ENCODE measurements at regions not wholly inside any gene's neighbourhood (a gene's known extent, or its start where the extent isn't known, plus 50 kb on each side); places are given as distances from the start of the nearest gene placed in this dataset.

DNA sequence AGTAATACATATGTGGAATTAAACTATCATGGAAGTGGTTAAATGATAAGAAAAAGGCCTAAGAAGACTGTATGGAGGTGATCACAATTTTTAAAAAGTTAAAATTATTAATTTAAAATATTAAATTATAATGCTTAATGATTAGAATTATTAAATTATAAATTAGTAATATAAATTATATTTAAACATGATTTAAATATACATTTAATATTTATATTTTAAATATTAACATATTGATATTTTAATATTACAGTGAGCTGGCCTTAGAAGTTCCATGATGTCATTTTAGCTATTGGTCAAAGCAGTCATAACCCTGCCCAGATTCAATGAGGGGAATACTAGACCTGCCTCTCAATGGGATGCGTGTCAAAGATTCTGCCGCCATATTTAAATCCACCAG is 281.2 kb downstream of the PRDM2 start:
- no peak for DNase-seq

DNA sequence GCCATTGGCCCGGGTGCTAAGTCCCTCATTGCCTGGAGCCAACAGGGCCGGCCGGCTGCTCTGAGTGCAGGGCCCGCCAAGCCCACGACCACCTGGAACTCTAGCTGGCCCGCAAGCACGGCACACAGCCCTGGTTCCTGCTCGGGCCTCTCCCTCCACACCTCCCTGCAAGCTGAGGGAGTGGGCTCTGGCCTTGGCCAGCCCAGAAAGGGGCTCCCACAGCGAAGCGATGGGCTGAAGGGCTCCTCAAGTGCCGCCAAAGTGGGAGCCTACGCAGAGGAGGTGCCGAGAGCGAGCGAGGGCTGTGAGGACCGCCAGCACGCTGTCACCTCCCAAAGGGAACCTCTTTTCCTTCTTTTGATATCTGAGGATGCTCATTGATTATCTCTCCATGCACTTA is 283.4 kb downstream of the PRDM2 start:
- no peak for DNase-seq

- no peak for DNase-seq
Observed at GRCh38 chr1:13990939-13991338, 291.0 kb downstream of the PRDM2 start.

- no peak for DNase-seq
Observed at GRCh38 chr1:13992489-13993285, 292.7 kb downstream of the PRDM2 start.

- DNase-seq: no peak
Observed at GRCh38 chr1:13994386-13994785, 294.4 kb downstream of the PRDM2 start.

GRCh38 chr1:13996334-13996733 is 296.3 kb downstream of the PRDM2 start:
- DNase-seq: no peak

DNA sequence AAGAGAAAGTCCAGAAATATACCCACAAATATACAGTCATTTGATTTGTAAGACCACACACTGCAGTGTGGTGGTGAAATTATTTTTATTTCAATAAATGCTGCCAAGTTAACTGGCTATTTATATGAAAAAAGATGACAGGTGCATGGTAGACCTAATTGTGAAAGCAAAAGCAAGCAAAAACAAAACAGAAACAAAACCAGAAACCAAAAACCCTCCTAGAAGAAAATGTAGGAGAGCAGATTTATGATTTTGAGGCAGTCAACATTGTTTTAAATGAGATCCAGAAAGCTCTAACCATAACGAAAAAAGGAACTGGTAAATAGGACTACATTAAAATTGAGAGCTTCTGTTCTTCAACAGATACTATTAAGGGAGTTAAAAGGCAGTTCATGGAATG is 303.6 kb downstream of the PRDM2 start:
- DNase-seq: no peak

- no peak for DNase-seq
Observed at GRCh38 chr1:14009582-14009981, 309.6 kb downstream of the PRDM2 start.

DNA sequence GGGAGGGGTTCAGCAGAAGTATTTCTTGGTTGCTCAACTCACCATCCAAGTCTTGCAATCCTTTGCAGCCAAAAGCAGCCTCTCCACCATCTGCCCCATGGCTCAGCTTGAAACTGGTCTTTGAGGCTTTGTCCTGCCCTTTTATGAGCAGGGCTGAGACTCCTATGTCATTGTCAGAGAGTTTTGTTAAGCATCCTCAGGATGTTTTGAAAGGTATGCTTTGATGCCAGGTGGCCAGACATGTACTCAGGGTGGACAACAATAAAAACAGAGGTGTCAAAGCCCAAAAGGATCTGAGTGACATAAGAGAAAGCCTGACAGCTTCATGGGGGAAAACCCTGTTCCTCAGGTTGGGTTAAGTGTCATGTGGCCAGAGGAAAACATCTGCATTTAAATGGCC is 310.5 kb downstream of the PRDM2 start:
- DNase-seq: no peak

GRCh38 chr1:14011132-14011531 is 311.1 kb downstream of the PRDM2 start:
- DNase-seq: no peak

DNA sequence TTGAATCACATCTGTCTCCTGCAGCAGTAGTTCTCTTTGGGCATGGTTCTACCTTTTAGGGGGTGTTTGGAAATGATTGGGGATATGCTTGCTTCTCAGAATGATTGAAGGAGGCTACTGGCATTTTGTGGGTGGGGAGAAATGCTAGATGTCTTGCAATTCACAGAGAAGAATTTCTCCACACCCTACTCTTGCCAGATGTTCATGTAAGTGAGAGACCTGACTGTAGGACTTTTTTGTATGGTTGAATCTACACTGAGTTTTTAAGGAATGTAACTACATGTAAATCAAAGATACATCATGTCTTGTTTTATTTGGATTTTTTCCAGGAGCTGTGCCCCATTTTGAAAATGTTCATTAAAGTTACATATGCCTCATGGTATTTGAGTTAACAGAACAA is 311.9 kb downstream of the PRDM2 start:
- no peak for DNase-seq

DNA sequence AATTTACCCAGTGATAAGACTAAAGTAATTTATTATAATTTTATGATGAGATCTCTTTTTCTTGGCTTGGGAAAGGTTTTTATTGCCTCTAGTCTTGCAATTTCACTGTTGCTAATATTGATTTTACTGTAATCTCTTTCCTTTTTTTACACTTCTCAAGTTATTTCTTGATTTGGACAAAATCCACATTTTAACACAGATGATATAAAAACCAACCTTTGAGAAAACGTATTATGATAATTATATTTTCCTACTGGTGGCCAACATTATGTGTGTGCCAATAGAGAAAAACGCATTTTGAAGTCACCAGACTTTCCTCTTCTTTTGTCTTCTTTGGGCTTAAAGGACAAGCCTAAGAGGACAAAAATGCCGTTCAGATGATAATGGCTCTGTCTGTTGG is 314.9 kb downstream of the PRDM2 start:
- no peak for DNase-seq

GRCh38 chr1:14015917-14016316 is 315.9 kb downstream of the PRDM2 start:
- no peak for DNase-seq

GRCh38 chr1:14017531-14017961 is 317.6 kb downstream of the PRDM2 start:
- no peak for DNase-seq

GRCh38 chr1:14019461-14019860 is 319.5 kb downstream of the PRDM2 start:
- DNase-seq: no peak

GRCh38 chr1:14020006-14020405 is 320.0 kb downstream of the PRDM2 start:
- DNase-seq: no peak

DNA sequence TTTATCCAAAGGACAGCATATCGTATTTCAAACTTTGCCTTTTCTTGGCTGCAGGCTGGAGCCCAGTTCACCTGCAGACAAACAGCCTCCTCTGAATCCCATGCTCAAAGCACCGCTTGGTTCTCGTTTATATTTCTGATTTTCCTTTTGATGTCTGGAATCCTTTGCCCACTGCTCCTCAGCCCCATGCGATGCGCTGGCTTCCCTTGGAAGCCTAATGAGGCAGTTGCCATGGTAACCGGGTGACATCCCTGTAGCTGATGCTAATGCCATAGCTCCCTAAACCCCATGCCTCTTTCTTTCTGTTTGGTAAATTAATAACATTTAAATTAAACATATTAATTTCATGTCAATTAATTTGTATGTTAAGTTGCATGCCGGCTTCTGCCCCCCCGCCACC is 327.1 kb downstream of the PRDM2 start:
- DNase-seq: no peak

- DNase-seq: no peak
Observed at GRCh38 chr1:14031461-14031860, 331.5 kb downstream of the PRDM2 start.

DNA sequence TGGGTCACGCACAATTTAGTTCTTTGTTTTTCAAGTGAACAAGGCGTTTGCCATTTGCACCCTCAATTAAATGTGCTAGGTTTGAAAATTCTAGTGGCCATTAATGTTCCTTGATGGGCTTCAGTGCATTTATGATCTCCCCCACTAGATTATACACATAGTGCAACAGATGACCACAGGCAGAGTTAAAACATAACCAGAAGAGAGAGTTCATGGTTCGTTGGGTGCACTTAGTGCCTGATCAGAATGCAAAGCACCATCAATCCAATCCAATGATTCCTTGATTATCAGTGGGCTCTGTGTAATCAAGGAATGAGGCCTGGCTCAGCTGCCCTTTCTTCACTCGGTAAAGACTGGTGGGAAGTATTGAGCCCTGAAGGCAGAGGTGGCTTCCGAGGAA is 334.5 kb downstream of the PRDM2 start:
- DNase-seq: no peak

DNA sequence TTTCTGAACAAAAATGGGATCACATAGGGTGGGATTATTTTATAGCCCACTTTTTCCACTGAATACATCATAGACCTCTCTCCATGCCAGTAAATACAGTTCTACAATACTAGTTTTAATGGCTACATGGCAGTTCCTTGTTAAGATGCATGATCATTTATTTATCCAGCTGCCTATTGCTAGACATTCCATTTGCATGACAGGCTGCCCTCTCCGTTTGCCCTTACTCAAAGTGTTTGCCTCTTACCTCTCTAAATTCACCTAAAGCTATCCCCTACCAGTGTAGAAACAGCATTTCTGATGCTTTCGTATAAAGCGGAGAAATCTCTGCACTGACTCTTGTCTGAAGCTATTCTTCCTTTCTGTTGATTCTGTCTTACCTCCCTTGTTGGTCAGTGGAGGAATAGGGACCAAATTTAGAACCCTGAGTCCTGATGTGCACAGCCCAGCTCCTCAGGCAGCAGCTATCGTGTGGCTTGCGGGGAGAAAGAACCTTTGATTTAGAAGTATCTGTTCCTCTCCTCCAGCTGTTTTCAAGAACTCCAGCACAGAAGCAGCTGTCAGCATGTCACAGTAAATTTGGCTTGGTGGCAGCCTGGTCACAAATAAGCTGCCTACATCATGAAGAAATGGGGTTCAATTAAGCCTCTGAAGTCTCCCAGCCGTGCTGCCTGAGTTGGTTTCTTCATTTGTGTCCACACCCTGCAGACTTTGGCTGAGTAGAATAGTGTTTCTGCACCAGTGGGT is 337.3 kb downstream of the PRDM2 start:
- no peak for DNase-seq

DNA sequence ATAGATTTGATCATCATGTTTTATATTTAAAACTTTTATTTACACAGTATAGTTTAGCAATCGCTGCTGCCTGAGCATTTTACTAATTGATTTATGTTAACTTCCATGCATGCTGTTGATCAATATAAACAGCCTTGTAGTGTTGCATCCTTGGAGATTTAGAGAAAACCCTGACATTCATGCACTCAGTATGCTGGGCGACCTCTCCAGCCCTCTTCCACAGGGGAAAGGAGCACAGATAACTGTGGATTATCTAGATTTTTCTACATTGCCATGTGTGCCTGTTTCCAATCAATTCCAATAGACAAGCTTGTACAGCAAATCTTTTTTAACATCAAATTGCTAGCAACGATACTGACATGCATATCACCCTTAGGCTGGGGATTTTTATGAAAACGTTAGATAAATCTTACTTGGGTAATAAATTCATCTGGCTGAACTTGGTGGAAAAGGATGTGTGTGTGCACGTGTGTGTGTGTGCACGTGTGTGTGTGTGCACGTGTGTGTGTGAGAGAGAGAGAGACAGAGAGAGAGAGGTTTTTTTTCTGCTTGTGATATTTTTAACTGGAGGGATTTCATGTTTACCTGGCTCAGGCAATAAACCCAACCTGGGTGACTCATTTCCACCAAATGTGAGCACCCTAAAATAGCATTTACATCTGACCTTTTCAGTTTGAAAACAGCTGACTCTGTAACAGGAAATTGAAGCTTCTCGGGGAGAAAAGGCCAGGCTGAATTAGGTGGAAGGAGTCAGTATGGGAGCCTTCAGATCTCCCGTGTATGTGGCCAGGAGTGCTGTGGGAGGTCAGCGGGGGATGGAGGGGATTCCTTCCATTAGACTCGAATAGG is 339.8 kb downstream of the PRDM2 start:
- no peak for DNase-seq

- no peak for DNase-seq
Observed at GRCh38 chr1:14049965-14050364, 350.0 kb downstream of the PRDM2 start.

DNA sequence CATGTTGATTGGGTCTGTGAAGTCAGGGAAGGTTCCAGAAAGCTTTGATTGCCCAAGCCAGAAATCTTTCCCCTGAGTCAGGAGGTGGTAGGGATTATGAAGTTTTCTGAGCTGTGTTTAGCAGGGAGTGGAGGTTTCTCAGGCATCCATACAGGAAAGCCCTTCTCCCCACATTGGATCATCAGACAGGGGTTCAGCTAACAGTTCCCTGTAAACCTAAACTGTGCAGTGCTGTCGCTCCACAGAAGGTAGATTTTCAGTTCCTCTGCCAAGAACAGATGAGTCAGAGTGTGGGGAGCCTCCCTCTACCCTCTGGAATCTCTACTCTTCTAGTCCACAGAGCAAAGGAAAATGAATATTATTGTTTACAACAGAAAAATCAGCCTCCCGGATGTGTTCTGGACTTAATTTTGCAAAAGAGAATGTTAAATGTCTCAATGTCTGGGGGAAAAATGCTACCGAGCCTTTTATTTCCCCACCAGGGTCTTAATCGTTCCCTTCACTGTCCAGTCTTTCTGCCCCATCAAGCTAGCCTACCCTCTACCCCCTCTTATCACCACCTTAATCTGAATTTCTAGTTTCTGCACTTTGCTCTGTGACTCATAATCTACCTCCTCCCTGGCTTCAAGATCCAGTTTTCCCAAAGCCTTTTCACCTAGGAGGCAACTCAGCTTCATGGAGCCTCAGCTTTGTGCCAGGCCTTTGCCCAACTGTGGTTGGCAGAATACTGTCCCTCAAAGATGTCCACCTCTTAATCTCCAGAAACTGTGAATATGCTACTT is 355.6 kb downstream of the PRDM2 start:
- no peak for DNase-seq
